ENCODE measurements at regions not wholly inside any gene's neighbourhood (a gene's known extent, or its start where the extent isn't known, plus 50 kb on each side); places are given as distances from the start of the nearest gene placed in this dataset.

- ChIA-PET POLR2A (ENCODE audit: low non-redundant PET) (no interaction called here), CTCF (interaction anchor here (0.6 kb wide), 1 partner anchor 1022 kb away, joined by 3 read pairs; no protein-coding TSS in a partner anchor)
- no peak overlapping the region for H3K27ac ChIP-seq
- no peak for DNase-seq (ENCODE audit: low spot score)
- TF ChIP-seq CTCF (conservative IDR thresholded peaks at IDR 0.05; ENCODE audit: low read depth) = no peak
These were observed 193.5 kb upstream of the LRFN2 start for GRCh38 chr6:40780637-40781036.

- TF ChIP-seq CTCF (conservative IDR thresholded peaks at IDR 0.05; ENCODE audit: low read depth) = no peak
- ChIA-PET CTCF (interaction anchor here (0.6 kb wide), 1 partner anchor 280 kb away, joined by 3 read pairs; no protein-coding TSS in a partner anchor), POLR2A (ENCODE audit: low non-redundant PET) (no interaction called here)
- H3K27ac ChIP-seq = no peak overlapping the region
- peak; percentile 39 for DNase-seq (ENCODE audit: low spot score)
These were observed 192.2 kb upstream of the LRFN2 start for GRCh38 chr6:40779409-40779808.

DNA sequence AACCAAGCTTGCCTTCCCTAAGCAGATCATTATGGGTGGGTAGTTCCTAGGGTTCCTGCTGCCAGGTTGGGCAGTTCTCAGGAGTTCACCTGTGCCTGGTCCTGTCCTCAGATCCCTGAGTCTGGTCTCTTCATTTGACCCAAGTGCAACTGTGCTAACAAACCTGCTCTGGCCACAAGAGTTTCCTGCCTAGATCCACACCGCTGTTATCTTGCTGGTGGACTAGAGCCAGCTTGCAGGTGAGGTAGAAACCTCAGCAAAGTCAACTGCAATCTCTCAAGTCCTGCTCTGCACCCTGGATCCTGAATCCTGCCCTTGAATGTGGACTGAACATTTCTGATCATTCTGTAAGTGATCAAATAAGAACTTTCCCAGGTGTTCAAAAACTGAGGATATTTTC lies 191.8 kb upstream of the LRFN2 start:
- DNase-seq (ENCODE audit: low spot score) = no peak
- POLR2A ChIA-PET (ENCODE audit: low non-redundant PET) = no interaction called here
- TF ChIP-seq CTCF (conservative IDR thresholded peaks at IDR 0.05; ENCODE audit: low read depth) = no peak
- CTCF ChIA-PET = no interaction called here
- H3K27ac ChIP-seq = no peak overlapping the region

GRCh38 chr6:40778196-40778595 lies 191.0 kb upstream of the LRFN2 start:
- no peak overlapping the region for H3K27ac ChIP-seq
- peak; percentile 44 for DNase-seq (ENCODE audit: low spot score)
- POLR2A ChIA-PET (ENCODE audit: low non-redundant PET) = no interaction called here
- CTCF ChIA-PET = no interaction called here
- TF ChIP-seq CTCF (conservative IDR thresholded peaks at IDR 0.05; ENCODE audit: low read depth) = no peak

DNA sequence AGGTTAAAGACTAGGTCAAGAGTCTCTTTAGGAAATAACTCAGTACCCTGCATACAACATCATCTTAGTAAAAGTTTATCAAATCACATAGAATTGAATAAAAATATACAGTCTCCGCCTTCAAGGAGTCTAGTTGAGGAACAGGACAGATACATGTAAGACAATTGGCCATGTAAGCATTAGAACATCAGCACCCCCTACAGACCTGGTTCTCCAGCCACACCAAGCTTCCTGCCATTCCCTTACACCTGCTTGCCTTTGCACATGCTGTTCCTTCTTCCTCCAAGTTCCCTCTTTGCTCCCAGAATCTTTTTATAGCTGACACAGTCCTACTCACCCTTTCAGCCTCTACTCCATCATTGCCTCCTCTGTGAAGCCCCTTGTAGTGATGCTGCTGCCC lies 187.8 kb upstream of the LRFN2 start:
- ChIA-PET CTCF (no interaction called here), POLR2A (ENCODE audit: low non-redundant PET) (no interaction called here)
- no peak for DNase-seq (ENCODE audit: low spot score)
- H3K27ac ChIP-seq = no peak overlapping the region
- no peak for TF ChIP-seq CTCF (conservative IDR thresholded peaks at IDR 0.05; ENCODE audit: low read depth)

GRCh38 chr6:40770794-40771193 lies 183.6 kb upstream of the LRFN2 start:
- ChIA-PET POLR2A (ENCODE audit: low non-redundant PET) (no interaction called here), CTCF (no interaction called here)
- no peak overlapping the region for H3K27ac ChIP-seq
- no peak for TF ChIP-seq CTCF (conservative IDR thresholded peaks at IDR 0.05; ENCODE audit: low read depth)
- DNase-seq (ENCODE audit: low spot score) = no peak

GRCh38 chr6:40764726-40765125 lies 177.6 kb upstream of the LRFN2 start:
- no peak for DNase-seq (ENCODE audit: low spot score)
- no peak overlapping the region for H3K27ac ChIP-seq
- POLR2A ChIA-PET (ENCODE audit: low non-redundant PET) = no interaction called here
- CTCF ChIA-PET = interaction anchor here (0.6 kb wide), 1 partner anchor 1864 kb away, joined by 3 read pairs; no protein-coding TSS in a partner anchor
- TF ChIP-seq CTCF (conservative IDR thresholded peaks at IDR 0.05; ENCODE audit: low read depth) = no peak
